ENCODE measurements at regions not wholly inside any gene's neighbourhood (a gene's known extent, or its start where the extent isn't known, plus 50 kb on each side); places are given as distances from the start of the nearest gene placed in this dataset.

GRCh38 chr13:107258599-107259187 lies 690.8 kb upstream of the ARGLU1 start:
- DNase-seq (ENCODE audit: low read depth) = no peak

- no peak for DNase-seq (ENCODE audit: low read depth)
Observed at GRCh38 chr13:107254392-107254791, 686.5 kb upstream of the ARGLU1 start.

- no peak for DNase-seq (ENCODE audit: low read depth)
Observed at GRCh38 chr13:107252428-107252827, 684.5 kb upstream of the ARGLU1 start.

DNA sequence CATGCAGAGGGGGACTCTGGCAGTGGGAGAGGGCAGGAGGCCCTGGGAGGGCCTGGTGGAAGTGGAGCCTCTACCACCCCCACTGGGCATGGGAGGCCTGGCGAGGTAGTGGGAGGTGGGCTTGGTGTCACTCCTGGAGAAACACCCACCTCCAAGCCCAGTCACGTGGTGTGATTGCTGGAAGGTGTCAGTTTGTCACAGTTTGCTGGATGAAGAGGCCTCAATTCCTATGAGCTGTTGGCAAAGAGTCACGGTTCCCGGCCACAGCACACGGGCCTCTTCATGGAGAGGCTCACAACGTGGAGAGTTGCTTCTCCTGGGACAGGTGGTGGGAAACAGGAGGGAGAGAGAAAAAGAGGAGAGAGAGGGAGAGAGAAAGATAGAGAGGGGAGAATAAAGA lies 684.1 kb upstream of the ARGLU1 start:
- no peak for DNase-seq (ENCODE audit: low read depth)

- no peak for DNase-seq (ENCODE audit: low read depth)
Observed at GRCh38 chr13:107251341-107251740, 683.4 kb upstream of the ARGLU1 start.

DNA sequence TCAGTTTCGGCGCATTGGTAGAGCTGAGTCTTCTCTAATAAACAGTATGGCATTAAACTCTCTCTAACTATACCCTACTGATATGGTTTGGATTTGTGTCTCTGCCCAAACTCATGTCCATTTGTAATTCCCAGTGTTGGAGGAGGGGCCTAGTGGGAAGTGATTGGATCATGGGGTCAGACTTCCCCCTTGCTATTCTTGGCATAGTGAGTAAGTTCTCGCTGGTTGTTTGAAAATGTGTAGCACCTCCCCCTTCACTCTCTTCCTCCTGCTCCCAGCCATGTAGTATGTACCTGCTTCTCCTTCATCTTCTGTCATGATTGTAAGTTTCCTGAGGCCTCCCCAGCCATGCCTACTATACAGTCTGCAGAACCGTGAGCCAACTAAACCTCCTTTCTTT lies 682.7 kb upstream of the ARGLU1 start:
- DNase-seq (ENCODE audit: low read depth) = no peak

DNA sequence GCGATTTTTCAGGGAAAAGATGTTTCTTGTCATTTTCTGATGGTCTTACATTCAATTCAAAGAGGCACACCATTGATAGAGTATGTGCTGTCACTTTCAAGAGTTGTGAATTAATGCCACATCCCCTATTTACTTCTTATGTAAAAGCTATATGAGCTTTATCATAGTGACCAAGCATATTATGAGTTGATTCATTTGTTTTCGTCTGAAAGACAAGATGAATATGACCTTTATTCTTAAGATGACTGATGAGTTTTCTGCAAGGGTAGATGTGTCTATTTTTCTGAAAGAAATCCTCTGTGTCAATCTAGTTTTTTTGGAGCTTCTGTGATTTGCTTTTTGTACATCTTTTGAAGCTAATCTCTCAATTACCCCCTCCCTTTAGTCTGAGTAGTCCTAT lies 676.3 kb upstream of the ARGLU1 start:
- DNase-seq (ENCODE audit: low read depth) = no peak

DNA sequence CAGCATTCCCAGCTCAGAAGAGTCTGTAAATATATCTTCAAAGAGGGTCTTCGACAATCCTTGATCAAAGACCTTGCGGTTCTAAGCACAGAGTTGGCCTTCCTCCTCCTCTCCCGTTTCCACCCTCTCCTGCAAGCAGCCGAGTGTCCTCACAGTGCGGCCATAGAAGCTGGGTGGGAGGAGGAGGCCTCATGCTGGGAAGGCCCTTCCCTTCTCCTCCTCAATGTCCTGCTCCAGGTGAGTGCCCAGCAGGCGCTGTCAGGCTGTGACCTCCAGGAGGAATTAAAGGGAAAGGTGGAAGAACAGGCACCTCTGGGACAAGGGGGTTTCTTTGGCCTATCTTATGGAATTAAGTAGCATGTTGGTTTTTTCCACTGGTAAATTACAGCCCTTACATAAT lies 674.2 kb upstream of the ARGLU1 start:
- no peak for DNase-seq (ENCODE audit: low read depth)

GRCh38 chr13:107241381-107241780 lies 673.4 kb upstream of the ARGLU1 start:
- no peak for DNase-seq (ENCODE audit: low read depth)

DNA sequence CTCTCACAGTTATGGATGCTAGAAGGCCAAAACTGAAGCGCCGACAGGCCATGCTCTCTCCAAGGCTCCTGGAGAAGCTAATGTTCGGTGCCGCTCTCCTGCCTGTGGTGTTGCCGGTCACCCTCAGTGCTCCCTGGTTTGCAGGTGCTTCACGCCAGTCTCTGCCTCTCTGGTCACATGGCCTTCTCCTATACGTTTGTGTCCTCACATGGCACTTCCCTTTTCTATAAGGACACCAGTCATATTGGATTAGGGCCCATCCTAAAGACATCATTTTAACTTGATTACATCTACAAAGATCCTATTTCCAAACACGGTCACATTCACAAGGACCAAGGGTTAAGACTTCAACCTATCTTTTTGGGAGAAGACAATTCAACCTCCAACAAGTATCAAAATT lies 671.3 kb upstream of the ARGLU1 start:
- DNase-seq (ENCODE audit: low read depth) = no peak

DNA sequence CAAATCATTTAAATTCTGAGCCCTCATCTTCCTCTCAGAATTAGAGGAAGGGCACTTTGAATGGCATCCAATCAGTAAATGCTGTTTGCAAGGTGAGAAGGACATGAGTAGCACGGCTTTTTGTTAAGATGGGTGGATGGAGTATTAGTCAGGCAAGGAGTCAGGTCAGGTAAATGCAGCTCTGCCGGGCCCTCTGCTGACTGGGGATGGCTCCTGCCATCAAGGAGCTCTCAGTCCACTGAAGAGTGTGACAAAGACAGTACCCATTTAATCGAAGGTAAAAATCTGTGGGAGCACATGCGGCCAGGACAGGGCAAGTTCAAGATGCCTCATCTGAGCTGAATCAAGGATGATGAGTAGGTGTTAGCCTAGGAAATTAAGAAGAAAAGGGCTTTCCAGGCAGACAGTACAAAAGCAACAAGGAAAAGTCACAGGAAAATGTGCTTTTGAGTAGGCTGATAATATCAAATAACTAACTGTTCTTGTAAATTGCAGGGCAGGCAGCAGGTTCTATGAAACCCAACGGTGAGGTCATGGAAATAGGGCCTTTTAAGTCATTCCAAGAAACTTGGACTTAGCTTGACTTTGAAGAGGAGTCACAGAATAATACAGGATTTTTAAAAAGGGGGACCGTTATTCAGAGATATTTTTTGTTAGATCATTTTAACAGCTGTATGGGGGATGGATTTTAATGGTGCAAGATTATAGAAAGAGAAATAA lies 670.5 kb upstream of the ARGLU1 start:
- no peak for DNase-seq (ENCODE audit: low read depth)

- DNase-seq (ENCODE audit: low read depth) = no peak
Observed at GRCh38 chr13:107234319-107235073, 666.6 kb upstream of the ARGLU1 start.

- no peak for DNase-seq (ENCODE audit: low read depth)
Observed at GRCh38 chr13:107233541-107233940, 665.6 kb upstream of the ARGLU1 start.

GRCh38 chr13:107231944-107232343 lies 664.0 kb upstream of the ARGLU1 start:
- no peak for DNase-seq (ENCODE audit: low read depth)

GRCh38 chr13:107223867-107224266 lies 655.9 kb upstream of the ARGLU1 start:
- DNase-seq (ENCODE audit: low read depth) = no peak

DNA sequence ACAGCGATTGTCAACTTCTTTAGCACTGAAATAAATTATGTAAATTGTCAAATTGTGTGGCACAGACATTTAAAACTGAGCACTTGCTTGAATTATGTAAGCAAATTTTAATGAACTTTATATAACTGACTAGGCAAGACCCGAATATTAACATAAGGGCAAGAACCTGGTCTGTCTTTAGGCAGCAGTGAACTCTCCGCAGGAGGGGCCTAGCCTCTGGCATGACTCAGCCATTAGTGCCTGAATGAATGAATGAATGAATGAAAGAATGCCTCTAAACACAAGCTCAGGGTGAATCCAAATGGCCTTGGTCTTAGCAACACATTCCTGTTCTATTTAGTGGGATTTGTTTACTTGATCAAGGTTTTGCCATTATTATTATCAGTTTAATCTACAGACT lies 654.7 kb upstream of the ARGLU1 start:
- DNase-seq (ENCODE audit: low read depth) = no peak

- DNase-seq (ENCODE audit: low read depth) = no peak
Observed at GRCh38 chr13:107220245-107220644, 652.3 kb upstream of the ARGLU1 start.

DNA sequence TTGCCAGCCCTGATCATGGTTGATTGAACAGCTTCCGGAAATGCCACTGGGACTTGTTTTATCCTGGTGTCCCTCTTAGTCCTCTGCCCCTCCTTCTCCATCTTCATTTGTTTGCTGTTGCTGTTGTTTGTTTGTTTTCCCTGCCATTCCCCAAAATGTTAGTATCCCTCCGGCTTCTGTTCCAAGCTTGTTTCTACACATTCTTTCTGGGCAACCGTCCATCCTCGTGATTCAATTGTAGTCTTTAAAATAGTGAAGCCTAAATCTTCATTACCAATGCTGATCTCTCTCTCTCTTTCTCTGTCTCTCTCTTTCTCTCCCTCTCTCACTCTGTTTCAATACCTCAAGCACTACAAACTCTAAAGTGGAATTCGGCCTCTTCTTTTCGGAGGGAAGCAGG lies 649.3 kb upstream of the ARGLU1 start:
- no peak for DNase-seq (ENCODE audit: low read depth)

DNA sequence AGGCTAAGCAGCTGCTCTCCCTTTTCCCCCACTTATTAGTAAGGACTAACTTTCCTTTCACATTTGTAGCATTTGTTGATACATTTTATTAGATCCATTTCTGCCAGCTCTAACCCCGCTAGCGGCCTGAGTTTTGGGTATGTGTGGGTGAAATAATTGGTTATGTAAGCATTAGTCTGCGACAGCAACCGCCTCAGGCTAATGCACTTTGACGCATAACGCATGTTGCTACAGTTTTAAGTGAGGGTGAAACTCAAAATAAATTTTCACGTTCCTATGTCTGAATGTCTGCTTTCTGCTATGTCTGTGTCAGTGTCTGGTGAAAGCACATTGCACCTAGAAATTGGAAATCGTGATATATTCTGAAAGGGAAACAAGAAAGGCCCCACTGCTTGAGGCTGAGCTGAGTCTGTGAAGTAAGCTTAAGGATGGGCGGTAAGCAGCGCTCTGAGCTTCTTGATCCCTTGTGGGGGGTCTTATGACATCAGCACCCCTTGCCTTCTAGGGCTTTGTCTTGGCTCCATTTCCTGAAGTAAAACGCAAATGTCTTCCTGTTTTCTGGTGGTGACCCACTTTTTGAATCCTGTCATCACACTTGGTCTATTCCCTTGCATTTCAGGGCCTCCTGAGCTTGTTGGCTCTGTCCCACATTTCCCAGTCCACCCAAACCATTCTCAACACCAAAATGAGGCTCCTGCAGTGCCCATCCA lies 648.3 kb upstream of the ARGLU1 start:
- no peak for DNase-seq (ENCODE audit: low read depth)

- DNase-seq (ENCODE audit: low read depth) = peak; percentile 61
Observed at GRCh38 chr13:107211073-107211472, 643.1 kb upstream of the ARGLU1 start.

- peak; percentile 21 for DNase-seq (ENCODE audit: low read depth)
Observed at GRCh38 chr13:107210723-107211030, 642.7 kb upstream of the ARGLU1 start.

Data from LHCN-M2 (cell line).